Posterior vena cava (tissue), 2 donors: ENCODE measurements at regions not wholly inside any gene's neighbourhood (a gene's known extent, or its start where the extent isn't known, plus 50 kb on each side); places are given as distances from the start of the nearest gene placed in this dataset.
A peak's percentile ranks its signal among the peaks of the same experiment; 100 is the strongest.
"Not testable (repeated sequence)": the region's sequence is repeated elsewhere in the genome, so short reads cannot be mapped to it uniquely, and the experiment has no call there.

ENCODE experiments used
- DNase-seq: peaks from one replicate; pipeline ENCODE4 v3.0.0-alpha.2; 2020; ENCODE audit warnings: low spot score
- intact Hi-C, 2 donors: fragments of 100-400 bp; cut with DNase I; formaldehyde crosslinking; loops; one replicate each; pipeline versions ENCODE4 v1.14.1 to v1.14.2; 2022 to 2023
- donor health status: DM: yes; HTN: yes; CAD: no.
- donor health status: DM: yes; HTN: yes; CAD: no.

DNA sequence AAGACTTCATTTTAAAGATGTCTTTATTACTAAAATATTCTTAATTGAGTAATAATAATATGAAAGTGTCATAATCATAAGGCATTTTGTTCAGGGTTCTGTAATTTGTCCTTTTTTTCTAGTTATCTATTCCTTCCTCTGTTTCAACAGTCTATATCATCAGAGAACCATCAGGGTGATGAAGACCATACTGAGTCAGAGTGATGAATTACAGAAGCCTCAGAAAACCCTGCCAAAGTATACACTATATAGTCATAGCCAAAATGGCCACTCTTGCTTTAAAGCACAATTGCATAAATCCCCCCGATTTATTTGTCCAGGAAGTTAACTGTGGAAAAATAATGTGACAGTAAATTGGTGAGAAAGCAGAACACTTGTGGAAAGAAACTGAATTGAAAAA lies 735.0 kb downstream of the EPHA7 start:
- intact Hi-C loops, result no loop called here
- DNase-seq, result no peak

- intact Hi-C loops, result no loop called here
- DNase-seq, result no peak
Observed at GRCh38 chr6:92683748-92684147, 735.6 kb downstream of the EPHA7 start.

DNA sequence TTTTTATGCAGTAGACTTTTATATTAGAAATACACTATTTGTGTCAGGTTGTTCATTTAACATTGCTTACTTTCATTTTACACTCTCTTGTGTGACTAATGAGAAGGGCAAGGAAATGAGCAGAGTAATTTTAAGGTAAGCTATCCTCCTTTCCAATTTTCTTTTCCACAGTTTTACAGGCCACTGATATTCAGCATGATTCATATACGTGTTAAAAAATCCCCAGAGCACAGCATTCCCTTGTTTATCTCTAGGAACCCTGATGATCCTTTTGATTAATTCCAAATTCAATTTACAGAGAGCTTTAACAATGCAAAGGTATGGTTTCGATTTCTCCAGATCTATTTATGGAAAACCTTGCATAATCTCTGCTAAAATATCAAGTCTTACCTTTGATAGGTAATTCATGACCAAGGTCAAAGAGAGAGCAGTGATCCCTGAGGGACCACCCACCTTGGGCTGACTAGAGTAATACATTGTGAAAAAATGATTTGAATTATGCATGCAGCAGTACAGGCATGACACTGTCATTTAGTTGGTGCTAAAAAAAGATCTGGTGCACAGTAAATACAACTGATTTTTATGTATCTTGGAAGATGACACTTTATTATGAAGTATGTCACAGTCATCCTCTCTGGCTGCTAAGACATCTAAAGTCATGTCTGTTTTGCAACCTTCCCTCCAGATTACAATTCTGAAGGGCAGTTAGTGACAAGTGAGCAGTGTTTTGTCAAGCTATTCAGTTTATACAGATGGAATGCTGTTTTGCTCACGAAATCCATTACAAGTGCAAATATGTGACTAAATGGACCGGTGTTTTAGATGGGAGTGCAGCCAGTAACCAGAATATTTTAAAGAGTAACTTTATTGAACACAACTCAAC lies 736.6 kb downstream of the EPHA7 start:
- no peak for DNase-seq
- intact Hi-C loops, result no loop called here

DNA sequence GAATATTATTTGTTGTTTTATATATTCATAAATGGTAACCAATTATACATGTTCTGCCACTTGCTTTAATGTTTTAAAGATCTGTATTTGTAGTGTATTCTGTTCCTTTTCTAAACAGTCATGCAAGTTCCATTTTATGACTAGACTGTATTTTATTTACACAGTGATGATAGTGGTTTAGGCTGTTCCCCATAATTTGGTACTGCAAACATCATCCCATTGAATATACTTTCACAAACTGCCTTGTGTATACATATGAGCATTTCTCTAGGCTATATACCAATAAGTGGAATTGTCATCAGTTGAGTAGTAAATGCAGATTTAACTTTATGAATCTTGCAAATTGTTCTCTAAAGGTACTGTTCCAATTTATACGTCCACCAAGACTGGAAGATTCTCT lies 738.0 kb downstream of the EPHA7 start:
- intact Hi-C loops, result no loop called here
- DNase-seq, result no peak

GRCh38 chr6:92671462-92671861 lies 747.9 kb downstream of the EPHA7 start:
- DNase-seq, result peak; percentile 42
- intact Hi-C loops, result not testable (repeated sequence)

DNA sequence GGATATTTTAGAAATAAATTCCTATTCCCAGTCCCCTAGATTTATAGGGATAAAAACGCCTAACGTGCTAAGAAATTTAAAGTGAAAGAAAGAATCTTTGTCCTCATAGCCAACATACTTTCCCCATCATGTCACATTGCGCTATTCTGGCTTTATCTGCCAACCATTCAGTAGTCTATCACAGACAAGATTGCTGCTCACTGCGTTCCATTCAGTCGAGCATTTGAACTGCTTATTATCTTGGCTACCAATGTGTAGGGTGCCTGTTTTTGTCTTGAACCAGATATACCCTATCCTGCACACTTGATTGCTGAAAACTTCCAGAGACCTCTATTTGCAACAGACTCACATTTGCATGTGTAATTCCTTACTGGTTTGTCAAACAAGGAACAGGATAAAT lies 751.5 kb downstream of the EPHA7 start:
- intact Hi-C loops, result no loop called here
- no peak for DNase-seq

DNA sequence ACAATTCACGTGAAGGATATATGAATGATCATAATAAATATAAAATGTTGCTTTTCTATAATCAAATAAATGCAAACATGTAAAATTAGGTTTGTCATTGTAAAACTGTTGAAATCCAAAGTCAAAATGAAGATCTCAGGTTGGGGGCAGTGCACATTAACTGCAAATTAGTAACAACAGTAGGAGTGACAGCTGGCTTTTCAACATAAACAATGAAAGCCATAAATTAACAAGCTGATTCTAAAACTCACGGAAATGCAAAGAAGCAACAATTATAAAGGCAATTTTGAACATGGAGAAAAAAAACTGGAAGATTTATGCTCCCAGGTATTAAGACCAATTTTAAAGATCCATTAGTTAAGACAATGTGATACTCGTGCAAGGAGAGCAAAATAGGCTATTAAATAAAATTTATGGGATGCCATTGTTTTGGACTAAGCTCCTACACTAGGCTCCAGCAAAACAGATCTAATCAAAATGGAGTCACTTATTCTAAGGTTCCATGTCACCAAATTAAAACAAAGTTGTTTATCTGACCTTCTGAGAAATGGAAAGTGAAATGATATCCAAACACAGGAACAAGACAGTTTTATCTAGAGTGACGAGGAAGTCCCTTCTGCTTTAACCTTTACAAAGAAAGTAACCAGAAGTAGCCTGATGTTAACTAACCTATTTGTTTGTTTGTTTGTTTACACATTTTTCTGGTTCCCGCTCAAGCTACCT lies 770.8 kb downstream of the EPHA7 start:
- DNase-seq, result no peak
- intact Hi-C loops, result no loop called here

- intact Hi-C loops, result no loop called here
- no peak for DNase-seq
Observed at GRCh38 chr6:92647630-92648029, 771.7 kb downstream of the EPHA7 start.

DNA sequence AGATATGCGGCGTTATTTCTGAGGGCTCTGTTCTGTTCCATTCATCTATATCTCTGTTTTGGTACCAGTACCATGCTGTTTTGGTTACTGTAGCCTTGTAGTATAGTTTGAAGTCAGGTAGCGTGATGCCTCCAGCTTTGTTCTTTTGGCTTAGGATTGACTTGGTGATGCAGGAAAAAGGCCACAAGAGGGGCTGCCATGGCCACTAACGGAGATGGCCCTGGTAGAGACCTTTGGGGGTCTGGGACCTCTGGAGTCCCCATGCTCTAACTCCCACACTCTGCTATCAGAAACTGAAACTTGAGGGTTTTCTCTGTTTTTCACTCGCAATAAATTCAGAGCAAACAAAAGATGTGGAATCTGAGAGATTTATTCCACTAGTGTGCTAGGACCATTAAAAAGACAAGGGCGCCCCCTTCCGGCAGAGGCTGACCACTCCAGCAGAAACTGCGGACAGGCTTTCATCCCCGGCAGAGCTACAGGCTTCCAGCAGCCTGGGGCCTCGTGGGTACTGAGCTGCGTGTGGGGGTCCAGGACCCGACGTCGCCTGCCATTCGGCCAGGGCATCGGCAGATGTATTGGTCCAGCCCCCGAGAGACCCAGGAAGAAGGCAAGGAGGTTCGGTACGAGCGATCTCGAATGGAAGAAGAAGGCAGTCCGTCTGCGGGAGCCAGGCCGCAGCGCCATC lies 775.1 kb downstream of the EPHA7 start:
- intact Hi-C loops, result not testable (repeated sequence)
- peak; percentile 80 for DNase-seq

DNA sequence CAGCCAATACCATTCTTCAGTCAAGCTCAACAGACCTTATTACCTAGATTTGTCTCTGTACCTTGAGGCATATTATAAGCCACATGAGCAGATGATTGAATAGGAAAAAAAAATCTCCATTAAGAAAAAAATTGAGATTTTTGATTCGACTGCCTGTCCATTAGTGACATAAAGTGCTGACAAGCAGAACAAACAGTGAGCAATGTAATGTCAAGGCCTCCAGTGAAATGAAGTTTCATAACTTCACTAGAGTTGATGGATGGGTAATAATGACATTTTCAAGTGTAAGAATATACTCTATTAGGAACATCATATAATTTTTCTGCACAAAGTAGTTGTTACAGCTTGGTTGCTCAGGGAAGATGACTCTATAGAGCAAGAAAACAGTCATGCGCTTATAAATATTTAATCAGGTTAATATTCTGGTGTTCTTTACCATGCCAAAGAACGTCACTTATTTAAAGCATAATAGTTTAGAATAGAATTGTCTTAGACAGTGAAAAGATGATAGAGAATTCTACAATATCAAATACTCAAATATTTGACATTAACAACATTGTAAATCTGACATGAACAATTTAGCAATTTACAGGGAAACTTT lies 783.7 kb downstream of the EPHA7 start:
- DNase-seq, result no peak
- intact Hi-C loops, result no loop called here

GRCh38 chr6:92634561-92634960 lies 784.8 kb downstream of the EPHA7 start:
- intact Hi-C loops, result no loop called here
- DNase-seq, result no peak

DNA sequence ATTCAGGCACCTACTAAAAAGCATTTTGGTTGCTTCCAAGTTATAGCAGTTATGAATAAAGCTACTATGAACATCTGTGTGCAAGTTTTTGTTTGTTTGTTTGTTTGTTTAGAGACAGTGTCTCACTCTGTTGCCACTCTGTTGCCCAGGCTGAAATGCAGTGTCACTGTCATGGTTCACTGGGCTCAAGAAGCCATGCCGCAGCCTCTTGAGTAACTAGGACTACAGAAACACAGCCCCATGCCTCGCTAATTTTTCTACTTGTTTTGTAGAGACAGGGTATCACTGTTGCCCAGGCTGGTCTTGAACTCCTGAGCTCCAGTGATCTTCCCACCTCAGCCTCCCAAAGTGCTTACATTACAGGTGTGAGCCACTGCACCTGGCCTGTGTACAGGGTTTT lies 795.9 kb downstream of the EPHA7 start:
- intact Hi-C loops, result no loop called here
- no peak for DNase-seq

GRCh38 chr6:92617721-92618120 lies 801.6 kb downstream of the EPHA7 start:
- DNase-seq, result no peak
- intact Hi-C loops, result no loop called here

DNA sequence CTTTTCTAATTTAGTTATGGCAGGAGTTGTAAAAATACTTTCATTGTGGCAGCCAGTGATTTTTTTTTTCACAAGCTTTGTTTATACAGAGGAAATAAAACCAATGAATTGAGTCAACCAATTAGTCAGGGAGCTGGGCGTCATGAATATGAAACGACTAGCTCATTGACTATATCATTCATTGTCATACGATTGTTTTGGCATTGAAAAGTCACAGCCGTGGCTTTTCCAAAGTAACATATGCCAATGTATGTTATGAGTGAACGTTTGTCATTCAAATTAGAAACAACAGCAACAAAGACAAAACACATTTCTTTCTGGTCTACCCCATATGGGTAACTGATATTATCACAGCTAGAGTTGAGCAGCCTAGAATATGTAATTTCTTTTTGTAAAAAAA lies 810.6 kb downstream of the EPHA7 start:
- intact Hi-C loops, result no loop called here
- no peak for DNase-seq

DNA sequence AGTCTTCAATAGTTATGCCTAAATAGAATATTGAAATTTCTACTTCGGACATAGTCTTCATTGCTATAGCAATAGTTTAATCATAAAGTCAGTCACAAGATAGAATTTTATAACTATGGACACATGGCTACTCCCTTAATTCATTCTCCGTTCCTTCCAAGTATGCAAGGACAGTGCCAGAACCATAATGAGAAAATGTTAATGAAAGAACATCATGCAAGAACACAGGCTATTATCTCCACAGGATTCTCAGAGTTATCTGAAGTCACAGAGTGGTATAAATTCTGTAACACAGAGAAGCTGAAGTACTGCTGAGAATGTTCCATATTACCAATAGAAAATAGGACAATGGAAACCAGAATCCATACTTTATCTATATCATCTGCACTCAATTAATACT lies 826.2 kb downstream of the EPHA7 start:
- intact Hi-C loops, result no loop called here
- no peak for DNase-seq

DNA sequence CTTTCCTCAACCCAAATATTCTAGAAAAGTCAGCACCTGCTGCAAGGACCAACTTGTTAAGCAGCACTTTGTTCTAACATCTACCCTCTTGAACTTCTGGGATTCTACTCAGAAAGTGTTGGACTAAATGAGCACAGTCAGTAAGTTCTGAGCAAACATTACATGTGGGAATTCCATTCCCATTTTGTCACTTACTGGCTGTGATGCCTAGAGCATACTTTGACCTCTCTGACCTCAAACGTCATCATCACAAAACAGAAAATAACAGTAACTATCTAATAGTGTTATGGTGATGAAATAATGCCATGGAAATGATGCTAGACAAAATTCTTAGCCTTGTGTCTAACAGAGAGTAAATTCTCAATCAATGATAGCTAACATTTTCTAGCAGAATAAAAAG lies 829.4 kb downstream of the EPHA7 start:
- DNase-seq, result no peak
- intact Hi-C loops, result no loop called here

DNA sequence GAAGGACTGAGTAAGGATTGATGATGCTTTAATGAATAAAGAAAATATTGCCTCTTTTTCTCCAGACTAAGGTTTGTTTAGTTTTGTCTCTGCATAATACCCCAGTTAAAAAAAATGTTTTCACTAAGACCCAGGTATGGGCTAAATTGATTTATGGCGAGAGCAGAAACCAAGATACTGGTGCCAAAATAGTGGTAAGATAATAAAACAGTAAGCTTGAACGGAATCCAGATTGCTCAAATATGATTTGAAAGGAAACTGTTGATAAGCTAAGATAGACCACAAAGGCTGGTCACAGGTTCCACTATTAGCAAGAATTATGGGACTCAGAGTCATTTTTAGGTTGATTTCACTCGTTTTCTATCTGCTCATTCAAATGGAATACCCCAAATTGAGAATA lies 831.2 kb downstream of the EPHA7 start:
- intact Hi-C loops, result no loop called here
- DNase-seq, result no peak

DNA sequence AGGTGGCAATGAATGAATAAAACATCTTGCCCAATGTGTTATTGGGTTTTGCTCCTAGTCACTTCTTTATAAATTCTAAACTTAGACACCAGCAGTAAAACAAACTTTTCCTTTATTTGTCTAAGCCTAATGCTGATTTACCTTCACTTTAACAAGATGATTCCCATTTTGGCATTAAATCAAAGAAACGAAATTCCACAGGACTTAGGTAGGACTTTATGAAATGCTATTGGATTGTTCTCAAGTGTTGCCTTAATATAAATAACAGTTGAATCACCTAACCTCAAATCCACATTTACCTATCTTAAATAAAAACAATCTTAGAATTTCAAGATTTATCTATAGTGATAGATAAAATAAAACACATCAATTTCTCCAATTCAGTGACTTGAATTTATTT lies 831.8 kb downstream of the EPHA7 start:
- intact Hi-C loops, result no loop called here

GRCh38 chr6:92586236-92586977 lies 833.0 kb downstream of the EPHA7 start:
- intact Hi-C loops, result no loop called here

More for the DNA sequence above, 831.8 kb downstream of the EPHA7 start:
- no peak for DNase-seq

More at GRCh38 chr6:92586236-92586977, 833.0 kb downstream of the EPHA7 start:
- no peak for DNase-seq
